Prostate gland (tissue), 2 donors: ENCODE measurements at regions not wholly inside any gene's neighbourhood (a gene's known extent, or its start where the extent isn't known, plus 50 kb on each side); places are given as distances from the start of the nearest gene placed in this dataset.

ENCODE experiments used
- DNase-seq: peaks from one replicate; pipeline ENCODE4 v3.0.0-alpha.2; 2019; ENCODE audit warnings: low spot score
- H3K27ac ChIP-seq, 2 donors: fragments of 200-600 bp; sonication (generic); 2 replicates each; pipeline ENCODE4 v1.5.1; 2017 to 2019
- H3K27me3 ChIP-seq: fragments of 200-600 bp; sonication (generic); replicated peaks from 2 replicates; pipeline ENCODE4 v1.5.1; 2019; ENCODE audit not compliant: insufficient read depth
- H3K36me3 ChIP-seq, 2 donors: fragments of 200-600 bp; sonication (generic); 1 replicate in 1 of 2; 2 replicates in 1 of 2; pipeline versions ENCODE4 v1.5.1 to v1.8.1; 2017 to 2019
- H3K4me1 ChIP-seq: fragments of 200-600 bp; sonication (generic); replicated peaks from 2 replicates; pipeline ENCODE4 v1.5.1; 2019
- H3K4me3 ChIP-seq, 2 donors: fragments of 200-600 bp; sonication (generic); 2 replicates each; pipeline ENCODE4 v1.5.1; 2017 to 2019
- H3K9me3 ChIP-seq: fragments of 200-600 bp; sonication (generic); 2 replicates; pipeline ENCODE4 v1.5.1; 2017
- POLR2A ChIP-seq: fragments of 450-650 bp; IDR thresholded peaks from one replicate; pipeline ENCODE4 v1.6.1; 2016; ENCODE audit warnings: antibody characterized with exemption, mild to moderate bottlenecking
- POLR2AphosphoS5 ChIP-seq: sonication (generic); formaldehyde crosslinking; IDR thresholded peaks from one replicate; pipeline ENCODE4 v1.6.1; 2017; ENCODE audit warnings: antibody characterized with exemption
- WGBS: methylation state at CpG from one replicate; pipeline ENCODE4 v1.1.5; 2018; 5-methylcytosine and 5-hydroxymethylcytosine counted together
- intact Hi-C: fragments of 100-400 bp; cut with DNase I; formaldehyde crosslinking; loops from one replicate; pipeline ENCODE4 v1.14.2; 2022
- TF ChIP-seq, protein P1 (sequence below), 4 experiments: fragments of 200-600 bp in 2 of 4; fragments of 450-650 bp in 2 of 4; sonication (generic) in 2 of 4; IDR thresholded peaks; 1 replicate in 3 of 4; 2 replicates in 1 of 4; pipeline ENCODE4 v1.5.1; 2016 to 2019; ENCODE audit warnings: antibody characterized with exemption in 4 of 4, mild to moderate bottlenecking in 2 of 4, moderate library complexity in 2 of 4

DNA sequence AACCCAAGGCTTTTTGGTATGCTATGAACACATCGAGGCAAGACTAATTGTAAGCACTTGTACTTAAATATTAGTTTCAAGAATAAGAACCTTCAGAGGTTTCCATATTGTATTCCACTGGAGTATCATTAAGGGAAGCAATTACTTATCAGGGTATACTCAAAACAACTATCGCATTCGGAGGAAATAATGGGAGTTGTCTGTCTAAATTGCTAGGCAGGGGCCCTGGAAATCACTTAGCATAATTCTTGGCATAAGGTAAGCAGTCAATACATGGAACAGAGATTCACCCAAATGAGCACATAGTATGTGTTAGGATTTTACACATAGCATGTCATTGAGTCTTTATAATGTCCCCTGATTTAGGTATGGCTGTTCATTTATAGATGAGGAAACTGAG, 249.4 kb downstream of the DHX15 start:
- H3K27ac ChIP-seq = no peak overlapping the region
- H3K4me3 ChIP-seq = no peak overlapping the region
- TF ChIP-seq POLR2AphosphoS5 (no peak), POLR2A (no peak)
- TF ChIP-seq, protein P1, sequence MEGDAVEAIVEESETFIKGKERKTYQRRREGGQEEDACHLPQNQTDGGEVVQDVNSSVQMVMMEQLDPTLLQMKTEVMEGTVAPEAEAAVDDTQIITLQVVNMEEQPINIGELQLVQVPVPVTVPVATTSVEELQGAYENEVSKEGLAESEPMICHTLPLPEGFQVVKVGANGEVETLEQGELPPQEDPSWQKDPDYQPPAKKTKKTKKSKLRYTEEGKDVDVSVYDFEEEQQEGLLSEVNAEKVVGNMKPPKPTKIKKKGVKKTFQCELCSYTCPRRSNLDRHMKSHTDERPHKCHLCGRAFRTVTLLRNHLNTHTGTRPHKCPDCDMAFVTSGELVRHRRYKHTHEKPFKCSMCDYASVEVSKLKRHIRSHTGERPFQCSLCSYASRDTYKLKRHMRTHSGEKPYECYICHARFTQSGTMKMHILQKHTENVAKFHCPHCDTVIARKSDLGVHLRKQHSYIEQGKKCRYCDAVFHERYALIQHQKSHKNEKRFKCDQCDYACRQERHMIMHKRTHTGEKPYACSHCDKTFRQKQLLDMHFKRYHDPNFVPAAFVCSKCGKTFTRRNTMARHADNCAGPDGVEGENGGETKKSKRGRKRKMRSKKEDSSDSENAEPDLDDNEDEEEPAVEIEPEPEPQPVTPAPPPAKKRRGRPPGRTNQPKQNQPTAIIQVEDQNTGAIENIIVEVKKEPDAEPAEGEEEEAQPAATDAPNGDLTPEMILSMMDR (IDR thresholded peaks at IDR 0.05) = no peak
- 99% methylated on average over 3 of the region's 3 CpGs for WGBS
- intact Hi-C loops = no loop called here
- no peaks in the 10 kb centered on the region for H3K27me3 ChIP-seq
- H3K36me3 ChIP-seq = no peaks in the 10 kb centered on the region
- H3K4me1 ChIP-seq = no peaks in the 10 kb centered on the region
- H3K9me3 ChIP-seq = no peaks in the 10 kb centered on the region
- no peak for DNase-seq

DNA sequence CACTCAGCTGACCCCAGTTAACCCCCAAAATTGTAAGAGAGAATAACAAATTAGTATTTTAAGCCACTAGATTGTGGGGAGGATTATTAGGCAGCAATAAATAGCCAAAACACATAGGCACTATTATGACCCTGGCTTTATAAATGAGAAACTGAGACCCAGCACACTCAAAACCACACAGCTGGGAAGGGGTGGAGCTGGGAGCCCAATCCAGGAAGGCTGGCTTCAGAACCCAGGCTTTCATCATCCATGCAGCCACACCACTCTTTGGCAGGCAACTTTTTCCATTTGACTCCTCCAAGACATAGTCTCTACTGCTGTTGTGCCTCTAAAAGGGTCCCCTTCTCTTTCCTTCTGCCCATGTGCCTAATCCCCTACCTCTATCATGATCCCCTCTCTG, 253.8 kb downstream of the DHX15 start:
- Histone ChIP-seq H3K36me3 (no peaks in the 10 kb centered on the region), H3K4me1 (no peaks in the 10 kb centered on the region), H3K4me3 (no peak overlapping the region), H3K27me3 (no peaks in the 10 kb centered on the region), H3K27ac (no peak overlapping the region), H3K9me3 (no peaks in the 10 kb centered on the region)
- intact Hi-C loops = no loop called here
- TF ChIP-seq POLR2A (no peak), POLR2AphosphoS5 (no peak)
- TF ChIP-seq, protein P1 (IDR thresholded peaks at IDR 0.05) = no peak
- no peak for DNase-seq

DNA sequence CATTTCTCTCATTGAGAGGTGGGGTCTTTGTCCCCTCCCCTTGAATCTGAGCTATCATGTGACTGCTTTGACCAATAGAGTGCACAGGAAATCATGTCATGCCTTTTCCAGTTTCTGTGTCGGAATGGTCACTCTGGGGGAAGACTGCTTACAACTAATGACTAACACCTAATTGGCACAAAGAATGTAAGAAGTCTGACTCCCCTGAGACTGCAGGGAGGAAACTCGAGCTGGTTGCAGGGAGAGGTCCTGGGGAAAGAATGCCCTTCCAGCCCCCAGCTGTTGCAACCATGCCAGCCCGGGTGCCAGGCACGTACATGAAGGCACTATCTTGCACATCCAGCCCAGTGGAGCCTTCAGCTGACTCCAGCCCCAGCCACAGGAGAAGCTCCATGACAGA, 254.2 kb downstream of the DHX15 start:
- whole genome bisulfite sequencing = 62% methylated on average over 4 of the region's 4 CpGs
- Histone ChIP-seq H3K27me3 (no peaks in the 10 kb centered on the region), H3K36me3 (no peaks in the 10 kb centered on the region), H3K4me1 (no peaks in the 10 kb centered on the region), H3K4me3 (no peak overlapping the region), H3K9me3 (no peaks in the 10 kb centered on the region), H3K27ac (no peak overlapping the region)
- TF ChIP-seq POLR2AphosphoS5 = no peak
- no peak for TF ChIP-seq POLR2A
- TF ChIP-seq, protein P1 (IDR thresholded peaks at IDR 0.05) = no peak
- DNase-seq = no peak
- intact Hi-C loops = no loop called here

DNA sequence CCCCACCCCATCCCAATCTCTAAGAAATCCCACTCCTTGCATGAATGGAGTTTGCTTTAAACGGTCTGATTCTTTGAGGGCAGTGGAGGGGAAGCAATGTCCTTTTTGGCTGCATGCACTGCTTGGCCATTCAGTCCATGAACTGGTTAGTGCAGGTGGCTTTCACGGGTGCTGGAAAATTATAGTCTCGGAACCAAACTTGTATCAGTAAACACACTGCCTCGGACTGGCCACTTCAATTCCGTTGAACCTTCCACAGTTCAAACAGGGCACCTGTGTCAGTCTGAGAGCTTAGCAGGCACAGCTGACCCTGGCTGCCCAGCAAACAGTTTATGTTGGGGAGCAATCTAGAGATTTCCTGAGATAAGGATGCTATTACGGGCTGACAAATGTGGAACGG, 255.6 kb downstream of the DHX15 start:
- Histone ChIP-seq H3K4me3 (no peak overlapping the region), H3K36me3 (no peaks in the 10 kb centered on the region), H3K9me3 (no peaks in the 10 kb centered on the region), H3K27ac (no peak overlapping the region), H3K4me1 (no peaks in the 10 kb centered on the region), H3K27me3 (no peaks in the 10 kb centered on the region)
- no peak for TF ChIP-seq POLR2AphosphoS5
- TF ChIP-seq, protein P1 (IDR thresholded peaks at IDR 0.05) = no peak
- TF ChIP-seq POLR2A = no peak
- intact Hi-C loops = no loop called here
- DNase-seq = no peak
- WGBS = 65% methylated on average over 6 of the region's 7 CpGs

DNA sequence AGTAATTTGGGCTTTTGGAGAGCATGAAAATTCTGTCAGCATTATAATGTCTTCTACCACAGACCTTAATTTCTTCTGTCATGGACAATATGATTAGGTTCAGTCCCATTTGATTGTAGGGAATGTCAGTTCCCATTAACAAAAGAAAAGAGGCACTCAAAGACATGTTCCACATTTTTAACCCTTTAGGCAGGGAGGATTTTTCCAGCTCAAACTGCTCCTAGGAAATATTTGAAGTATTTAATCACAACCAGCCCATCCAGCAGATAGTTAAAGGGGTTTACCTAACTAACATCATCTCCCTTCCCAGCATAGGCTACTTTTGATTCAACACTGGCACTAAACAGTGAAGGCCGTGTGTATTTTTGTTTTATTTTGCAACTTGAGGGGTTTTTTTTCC, 256.0 kb downstream of the DHX15 start:
- H3K4me3 ChIP-seq = no peak overlapping the region
- H3K4me1 ChIP-seq = no peaks in the 10 kb centered on the region
- TF ChIP-seq POLR2A (no peak), POLR2AphosphoS5 (no peak)
- TF ChIP-seq, protein P1 (IDR thresholded peaks at IDR 0.05) = no peak
- intact Hi-C loops = no loop called here
- DNase-seq = no peak
- no peak overlapping the region for H3K27ac ChIP-seq
- no peaks in the 10 kb centered on the region for H3K9me3 ChIP-seq
- no peaks in the 10 kb centered on the region for H3K27me3 ChIP-seq
- no peaks in the 10 kb centered on the region for H3K36me3 ChIP-seq
- WGBS = 72% methylated on average over 1 of the region's 1 CpG
